Mesendoderm (in vitro differentiated cells): ENCODE measurements at regions not wholly inside any gene's neighbourhood (a gene's known extent, or its start where the extent isn't known, plus 50 kb on each side); places are given as distances from the start of the nearest gene placed in this dataset.

ENCODE experiments used
- DNase-seq: peaks from one replicate; pipeline ENCODE4 v3.0.0; 2013
- H2AK5ac ChIP-seq: 2 replicates; pipeline ENCODE4 v1.6.1; 2013; ENCODE audit warnings: low read length, inconsistent platforms
- H2BK120ac ChIP-seq: 2 replicates; pipeline ENCODE4 v1.6.1; 2013; ENCODE audit warnings: low read depth, mild to moderate bottlenecking, low read length, moderate library complexity, mixed read lengths
- H2BK15ac ChIP-seq: replicated peaks from 2 replicates; pipeline ENCODE4 v1.6.1; 2013; ENCODE audit warnings: low read depth, mild to moderate bottlenecking, moderate library complexity
- H2BK5ac ChIP-seq: 2 replicates; pipeline ENCODE4 v1.6.1; 2013; ENCODE audit warnings: low read length, inconsistent platforms
- H3K18ac ChIP-seq: 2 replicates; pipeline ENCODE4 v1.6.1; 2013; ENCODE audit warnings: mild to moderate bottlenecking, low read length, mixed read lengths
- H3K23ac ChIP-seq: one replicate; pipeline ENCODE4 v1.6.1; 2013; ENCODE audit warnings: low read length
- H3K27ac ChIP-seq: 2 replicates; pipeline ENCODE4 v1.5.1; 2013; ENCODE audit warnings: low read depth, mild to moderate bottlenecking, inconsistent platforms, low read length, moderate library complexity
- H3K27me3 ChIP-seq: 2 replicates; pipeline ENCODE4 v1.6.1; 2013; ENCODE audit warnings: low read length, control low read depth, mild to moderate bottlenecking, inconsistent platforms; ENCODE audit not compliant: insufficient read depth, poor library complexity
- H3K36me3 ChIP-seq: 2 replicates; pipeline ENCODE4 v1.6.1; 2013; ENCODE audit warnings: low read length, inconsistent platforms; ENCODE audit not compliant: control insufficient read depth, insufficient read depth
- H3K4ac ChIP-seq: one replicate; pipeline ENCODE4 v1.6.1; 2013; ENCODE audit warnings: low read depth, mild to moderate bottlenecking, low read length, moderate library complexity
- H3K4me1 ChIP-seq: 2 replicates; pipeline ENCODE4 v1.6.1; 2013; ENCODE audit warnings: low read depth, low read length, inconsistent platforms; ENCODE audit not compliant: control insufficient read depth
- H3K4me2 ChIP-seq: 2 replicates; pipeline ENCODE4 v1.6.1; 2013; ENCODE audit warnings: low read length
- H3K4me3 ChIP-seq: 2 replicates; pipeline ENCODE4 v1.5.1; 2013; ENCODE audit warnings: mild to moderate bottlenecking, low read length
- H3K56ac ChIP-seq: one replicate; pipeline ENCODE4 v1.6.1; 2013; ENCODE audit warnings: low read length
- H3K79me1 ChIP-seq: 2 replicates; pipeline ENCODE4 v1.6.1; 2013; ENCODE audit warnings: low read length, inconsistent platforms
- H3K79me2 ChIP-seq: 2 replicates; pipeline ENCODE4 v1.6.1; 2013; ENCODE audit warnings: mild to moderate bottlenecking, low read length; ENCODE audit not compliant: control insufficient read depth, insufficient read depth
- H3K9ac ChIP-seq: 2 replicates; pipeline ENCODE4 v1.6.1; 2013; ENCODE audit warnings: low read length, inconsistent platforms
- H4K5ac ChIP-seq: one replicate; pipeline ENCODE4 v1.6.1; 2013; ENCODE audit warnings: low read length
- H4K8ac ChIP-seq: one replicate; pipeline ENCODE4 v1.6.1; 2013; ENCODE audit warnings: low read depth, mild to moderate bottlenecking, control low read depth, low read length, moderate library complexity
- WGBS: extraction: QIAGEN DNeasy Blood & Tissue Kit; methylation state at CpG from one replicate; pipeline ENCODE4 v1.1.7; 2013; ENCODE audit warnings: low lambda C conversion rate, missing lambda C conversion rate; ENCODE audit not compliant: insufficient coverage; ENCODE audit errors: extremely low coverage; 5-methylcytosine and 5-hydroxymethylcytosine counted together

- no peak overlapping the region for H2BK15ac ChIP-seq
- no peak overlapping the region for H3K18ac ChIP-seq
- H2BK5ac ChIP-seq: no peak overlapping the region
- H3K27ac ChIP-seq: no peak overlapping the region
- H2AK5ac ChIP-seq: no peak overlapping the region
- H3K4me3 ChIP-seq: no peak overlapping the region
- H3K23ac ChIP-seq: no peak overlapping the region
- H2BK120ac ChIP-seq: no peak overlapping the region
- no peak for DNase-seq
- H3K4ac ChIP-seq: no peak overlapping the region
- no CpG with 5 or more reads among the region's 1 CpG for WGBS
- no peak overlapping the region for H3K56ac ChIP-seq
- H3K9ac ChIP-seq: no peak overlapping the region
- H4K5ac ChIP-seq: no peak overlapping the region
- H4K8ac ChIP-seq: no peak overlapping the region
- no peak overlapping the region for H3K4me2 ChIP-seq
- no peaks in the 10 kb centered on the region for H3K79me1 ChIP-seq
- H3K27me3 ChIP-seq: no peaks in the 10 kb centered on the region
- no peaks in the 10 kb centered on the region for H3K79me2 ChIP-seq
- H3K4me1 ChIP-seq: no peaks in the 10 kb centered on the region
- no peaks in the 10 kb centered on the region for H3K36me3 ChIP-seq
Observed at GRCh38 chr3:159196359-159196758, 394.5 kb downstream of the MFSD1 start.

- Histone ChIP-seq H2AK5ac (no peak overlapping the region), H3K27ac (no peak overlapping the region), H4K5ac (no peak overlapping the region), H4K8ac (no peak overlapping the region), H3K4me3 (no peak overlapping the region), H2BK120ac (no peak overlapping the region), H3K4ac (no peak overlapping the region), H2BK15ac (no peak overlapping the region), H3K9ac (no peak overlapping the region), H3K27me3 (no peaks in the 10 kb centered on the region), H3K23ac (no peak overlapping the region), H3K56ac (no peak overlapping the region), H3K79me2 (no peaks in the 10 kb centered on the region), H3K79me1 (no peaks in the 10 kb centered on the region), H3K36me3 (no peaks in the 10 kb centered on the region), H3K4me2 (no peak overlapping the region), H2BK5ac (no peak overlapping the region), H3K4me1 (no peaks in the 10 kb centered on the region), H3K18ac (no peak overlapping the region)
- DNase-seq: peak; percentile 7
- WGBS: no CpG with 5 or more reads among the region's 3 CpGs
Observed at GRCh38 chr3:159200176-159200575, 398.3 kb downstream of the MFSD1 start.

GRCh38 chr3:159208050-159208449, 406.2 kb downstream of the MFSD1 start:
- H3K36me3 ChIP-seq: no peaks in the 10 kb centered on the region

GRCh38 chr3:159209459-159209858, 407.6 kb downstream of the MFSD1 start:
- Histone ChIP-seq H4K8ac (no peak overlapping the region), H4K5ac (no peak overlapping the region), H2BK5ac (no peak overlapping the region), H3K27me3 (no peaks in the 10 kb centered on the region), H3K27ac (no peak overlapping the region), H3K4me1 (no peaks in the 10 kb centered on the region), H3K56ac (no peak overlapping the region), H3K9ac (no peak overlapping the region), H3K79me2 (no peaks in the 10 kb centered on the region), H3K4ac (no peak overlapping the region), H2BK15ac (no peak overlapping the region), H3K36me3 (no peaks in the 10 kb centered on the region), H3K18ac (no peak overlapping the region), H3K79me1 (no peaks in the 10 kb centered on the region), H2AK5ac (no peak overlapping the region), H3K4me2 (no peak overlapping the region), H2BK120ac (no peak overlapping the region), H3K23ac (no peak overlapping the region), H3K4me3 (no peak overlapping the region)
- WGBS: no CpG with 5 or more reads among the region's 4 CpGs
- DNase-seq: no peak

More at GRCh38 chr3:159208050-159208449, 406.2 kb downstream of the MFSD1 start:
- no peak overlapping the region for H2BK5ac ChIP-seq
- WGBS: no CpG with 5 or more reads among the region's 2 CpGs
- no peak overlapping the region for H4K8ac ChIP-seq
- H3K18ac ChIP-seq: no peak overlapping the region
- no peaks in the 10 kb centered on the region for H3K27me3 ChIP-seq
- H3K27ac ChIP-seq: no peak overlapping the region
- no peak overlapping the region for H2BK120ac ChIP-seq
- H3K9ac ChIP-seq: no peak overlapping the region
- H3K56ac ChIP-seq: no peak overlapping the region
- H3K4me2 ChIP-seq: no peak overlapping the region
- H2BK15ac ChIP-seq: no peak overlapping the region
- no peak overlapping the region for H2AK5ac ChIP-seq
- no peak overlapping the region for H3K23ac ChIP-seq
- no peak overlapping the region for H3K4ac ChIP-seq
- H4K5ac ChIP-seq: no peak overlapping the region
- H3K79me1 ChIP-seq: no peaks in the 10 kb centered on the region
- H3K79me2 ChIP-seq: no peaks in the 10 kb centered on the region
- DNase-seq: no peak
- no peaks in the 10 kb centered on the region for H3K4me1 ChIP-seq
- H3K4me3 ChIP-seq: no peak overlapping the region

GRCh38 chr3:159210336-159210735, 408.5 kb downstream of the MFSD1 start:
- Histone ChIP-seq H3K79me2 (no peaks in the 10 kb centered on the region), H2BK5ac (no peak overlapping the region), H2BK15ac (no peak overlapping the region), H3K4me2 (no peak overlapping the region), H3K27ac (no peak overlapping the region), H3K27me3 (no peaks in the 10 kb centered on the region), H3K56ac (no peak overlapping the region), H2BK120ac (no peak overlapping the region), H3K9ac (no peak overlapping the region), H3K23ac (no peak overlapping the region), H2AK5ac (no peak overlapping the region), H4K8ac (no peak overlapping the region), H3K18ac (no peak overlapping the region), H3K4me1 (no peaks in the 10 kb centered on the region), H3K36me3 (no peaks in the 10 kb centered on the region), H4K5ac (no peak overlapping the region), H3K79me1 (no peaks in the 10 kb centered on the region), H3K4me3 (no peak overlapping the region), H3K4ac (no peak overlapping the region)
- no peak for DNase-seq
- no CpG with 5 or more reads among the region's 1 CpG for WGBS

GRCh38 chr3:159216311-159216710, 414.5 kb downstream of the MFSD1 start:
- no peaks in the 10 kb centered on the region for H3K79me1 ChIP-seq
- H3K4me1 ChIP-seq: no peaks in the 10 kb centered on the region
- no peak overlapping the region for H3K4ac ChIP-seq
- no peak overlapping the region for H4K5ac ChIP-seq
- no peaks in the 10 kb centered on the region for H3K36me3 ChIP-seq
- no peaks in the 10 kb centered on the region for H3K27me3 ChIP-seq
- no peak overlapping the region for H4K8ac ChIP-seq
- H3K27ac ChIP-seq: no peak overlapping the region
- H3K18ac ChIP-seq: no peak overlapping the region
- no peak overlapping the region for H3K23ac ChIP-seq
- no peak overlapping the region for H3K56ac ChIP-seq
- no peak overlapping the region for H2BK15ac ChIP-seq
- no peak overlapping the region for H3K4me2 ChIP-seq
- H3K79me2 ChIP-seq: no peaks in the 10 kb centered on the region
- H3K9ac ChIP-seq: no peak overlapping the region
- H2BK120ac ChIP-seq: no peak overlapping the region
- H3K4me3 ChIP-seq: no peak overlapping the region
- H2AK5ac ChIP-seq: no peak overlapping the region
- peak; percentile 10 for DNase-seq
- H2BK5ac ChIP-seq: no peak overlapping the region
- no CpG with 5 or more reads among the region's 3 CpGs for WGBS
